H9 (cell line): ENCODE measurements at regions not wholly inside any gene's neighbourhood (a gene's known extent, or its start where the extent isn't known, plus 50 kb on each side); places are given as distances from the start of the nearest gene placed in this dataset.

Source experiments
- DNase-seq: peaks from one replicate; pipeline ENCODE4 v3.0.0-alpha.2; 2017
- H2AFZ ChIP-seq: one replicate; pipeline ENCODE4 v1.6.1; 2013; ENCODE audit warnings: mild to moderate bottlenecking, low read length, control low read depth, moderate library complexity
- H2AK5ac ChIP-seq: 2 replicates; pipeline ENCODE4 v1.6.1; 2013; ENCODE audit warnings: low read length, control low read depth, mixed read lengths; ENCODE audit not compliant: insufficient read length
- H2BK120ac ChIP-seq: one replicate; pipeline ENCODE4 v1.6.1; 2013; ENCODE audit warnings: low read depth, mild to moderate bottlenecking, low read length, control low read depth, inconsistent platforms; ENCODE audit not compliant: poor library complexity, severe bottlenecking
- H2BK12ac ChIP-seq: 2 replicates; pipeline ENCODE4 v1.6.1; 2013; ENCODE audit warnings: low read length, control low read depth, mixed read lengths, low read depth; ENCODE audit not compliant: insufficient read length
- H2BK15ac ChIP-seq: 2 replicates; pipeline ENCODE4 v1.6.1; 2013; ENCODE audit warnings: low read depth, low read length, control low read depth
- H2BK20ac ChIP-seq: one replicate; pipeline ENCODE4 v1.6.1; 2013; ENCODE audit warnings: low read depth, mild to moderate bottlenecking, low read length, control low read depth, inconsistent platforms; ENCODE audit not compliant: poor library complexity, severe bottlenecking
- H2BK5ac ChIP-seq: 2 replicates; pipeline ENCODE4 v1.6.1; 2013; ENCODE audit warnings: low read length, control low read depth, mixed read lengths; ENCODE audit not compliant: insufficient read length
- H3K14ac ChIP-seq: 2 replicates; pipeline ENCODE4 v1.6.1; 2013; ENCODE audit warnings: low read length, control low read depth; ENCODE audit not compliant: insufficient read depth
- H3K18ac ChIP-seq: 2 replicates; pipeline ENCODE4 v1.6.1; 2013; ENCODE audit warnings: low read depth, mild to moderate bottlenecking, mixed read lengths, low read length, control low read depth; ENCODE audit not compliant: insufficient read length
- H3K23ac ChIP-seq: 2 replicates; pipeline ENCODE4 v1.6.1; 2013; ENCODE audit warnings: low read length, control low read depth, mixed read lengths, low read depth; ENCODE audit not compliant: insufficient read length
- H3K23me2 ChIP-seq: 2 replicates; pipeline ENCODE4 v1.6.1; 2013; ENCODE audit warnings: low read depth, mild to moderate bottlenecking, mixed read lengths, low read length, control low read depth; ENCODE audit not compliant: insufficient read length, poor library complexity, severe bottlenecking
- H3K27ac ChIP-seq: 2 replicates; pipeline ENCODE4 v1.5.1; 2013; ENCODE audit warnings: low read length, control low read depth, mixed read lengths, low read depth; ENCODE audit not compliant: insufficient read length
- H3K27me3 ChIP-seq: 2 replicates; pipeline ENCODE4 v1.6.1; 2013; ENCODE audit warnings: low read length, control low read depth, inconsistent platforms; ENCODE audit not compliant: insufficient read depth
- H3K4ac ChIP-seq: 2 replicates; pipeline ENCODE4 v1.6.1; 2013; ENCODE audit warnings: low read depth, mild to moderate bottlenecking, control low read depth, inconsistent platforms, low read length, moderate library complexity
- H3K4me1 ChIP-seq: 2 replicates; pipeline ENCODE4 v1.6.1; 2013; ENCODE audit warnings: low read length, control low read depth, inconsistent platforms; ENCODE audit not compliant: insufficient read depth
- H3K4me2 ChIP-seq: 2 replicates; pipeline ENCODE4 v1.6.1; 2013; ENCODE audit warnings: low read length, control low read depth, mixed read lengths; ENCODE audit not compliant: insufficient read length, insufficient read depth
- H3K56ac ChIP-seq: 2 replicates; pipeline ENCODE4 v1.6.1; 2013; ENCODE audit warnings: low read depth, mild to moderate bottlenecking, mixed read lengths, low read length, control low read depth; ENCODE audit not compliant: insufficient read length
- H3K79me1 ChIP-seq: 2 replicates; pipeline ENCODE4 v1.6.1; 2013; ENCODE audit warnings: low read depth, mild to moderate bottlenecking, moderate library complexity, low read length, control low read depth, inconsistent platforms; ENCODE audit not compliant: insufficient read depth, poor library complexity, severe bottlenecking
- H3K79me2 ChIP-seq: 2 replicates; pipeline ENCODE4 v1.6.1; 2013; ENCODE audit warnings: low read length, control low read depth, inconsistent platforms; ENCODE audit not compliant: insufficient read depth
- H3K9ac ChIP-seq: 2 replicates; pipeline ENCODE4 v1.6.1; 2013; ENCODE audit warnings: low read length, control low read depth, mixed read lengths; ENCODE audit not compliant: insufficient read length; ENCODE audit errors: extremely low read depth
- H3K9me3 ChIP-seq: one replicate; pipeline ENCODE4 v1.6.1; 2013; ENCODE audit warnings: low read depth, low read length, inconsistent platforms; ENCODE audit not compliant: control insufficient read depth
- H3T11ph ChIP-seq: one replicate; pipeline ENCODE4 v1.6.1; 2013; ENCODE audit warnings: mild to moderate bottlenecking, low read length, control low read depth, inconsistent platforms
- H4K20me1 ChIP-seq: one replicate; pipeline ENCODE4 v1.6.1; 2013; ENCODE audit not compliant: control insufficient read depth, insufficient read length, insufficient read depth
- H4K5ac ChIP-seq: 2 replicates; pipeline ENCODE4 v1.6.1; 2013; ENCODE audit warnings: low read depth, mild to moderate bottlenecking, mixed read lengths, low read length, control low read depth; ENCODE audit not compliant: insufficient read length
- H4K8ac ChIP-seq: replicated peaks from 2 replicates; pipeline ENCODE4 v1.6.1; 2013; ENCODE audit warnings: low read length, control low read depth, mixed read lengths, low read depth; ENCODE audit not compliant: insufficient read length
- H4K91ac ChIP-seq: 2 replicates; pipeline ENCODE4 v1.6.1; 2013; ENCODE audit warnings: low read depth, mild to moderate bottlenecking, moderate library complexity, mixed read lengths, low read length, control low read depth; ENCODE audit not compliant: insufficient read length
- H3K27ac Mint-ChIP-seq, 3 experiments: 2 replicates in 2 of 3; 3 replicates in 1 of 3; pipeline ENCODE4 v1.8.0; 2020 to 2021; ENCODE audit warnings: mixed read lengths in 3 of 3, mild to moderate bottlenecking in 1 of 3, moderate library complexity in 1 of 3
- H3K27me3 Mint-ChIP-seq: 2 replicates; pipeline ENCODE4 v1.8.0; 2021; ENCODE audit warnings: low read depth, mild to moderate bottlenecking, moderate library complexity, mixed read lengths
- H3K36me3 Mint-ChIP-seq, 3 experiments: 2 replicates in 2 of 3; 3 replicates in 1 of 3; pipeline ENCODE4 v1.8.0; 2020 to 2021; ENCODE audit warnings: low read depth in 3 of 3, mixed read lengths in 3 of 3; ENCODE audit not compliant: insufficient read depth in 1 of 3
- H3K4me1 Mint-ChIP-seq, 2 experiments: 2 replicates each; pipeline ENCODE4 v1.8.0; 2020; ENCODE audit warnings: mixed read lengths in 2 of 2
- H3K4me3 Mint-ChIP-seq, 2 experiments: 2 replicates in 1 of 2; 3 replicates in 1 of 2; pipeline ENCODE4 v1.8.0; 2020 to 2021; ENCODE audit warnings: mild to moderate bottlenecking in 2 of 2, mixed read lengths in 2 of 2, moderate library complexity in 1 of 2
- H3K9me3 Mint-ChIP-seq, 2 experiments: 2 replicates in 1 of 2; 3 replicates in 1 of 2; pipeline ENCODE4 v1.8.0; 2020; ENCODE audit warnings: mild to moderate bottlenecking in 2 of 2, mixed read lengths in 2 of 2, moderate library complexity in 1 of 2
- WGBS: extraction: QIAGEN DNeasy Blood & Tissue Kit; methylation state at CpG from one replicate; pipeline ENCODE4 v1.1.7; 2013; ENCODE audit warnings: missing lambda C conversion rate, low lambda C conversion rate, mixed read lengths; ENCODE audit not compliant: insufficient read length; ENCODE audit errors: extremely low coverage; 5-methylcytosine and 5-hydroxymethylcytosine counted together
- TF ChIP-seq, protein P1 (sequence below): fragments of 200-600 bp; sonication (generic); conservative IDR thresholded peaks from 3 replicates; pipeline ENCODE4 v1.8.0; 2021; ENCODE audit warnings: antibody characterized with exemption, mild to moderate bottlenecking

DNA sequence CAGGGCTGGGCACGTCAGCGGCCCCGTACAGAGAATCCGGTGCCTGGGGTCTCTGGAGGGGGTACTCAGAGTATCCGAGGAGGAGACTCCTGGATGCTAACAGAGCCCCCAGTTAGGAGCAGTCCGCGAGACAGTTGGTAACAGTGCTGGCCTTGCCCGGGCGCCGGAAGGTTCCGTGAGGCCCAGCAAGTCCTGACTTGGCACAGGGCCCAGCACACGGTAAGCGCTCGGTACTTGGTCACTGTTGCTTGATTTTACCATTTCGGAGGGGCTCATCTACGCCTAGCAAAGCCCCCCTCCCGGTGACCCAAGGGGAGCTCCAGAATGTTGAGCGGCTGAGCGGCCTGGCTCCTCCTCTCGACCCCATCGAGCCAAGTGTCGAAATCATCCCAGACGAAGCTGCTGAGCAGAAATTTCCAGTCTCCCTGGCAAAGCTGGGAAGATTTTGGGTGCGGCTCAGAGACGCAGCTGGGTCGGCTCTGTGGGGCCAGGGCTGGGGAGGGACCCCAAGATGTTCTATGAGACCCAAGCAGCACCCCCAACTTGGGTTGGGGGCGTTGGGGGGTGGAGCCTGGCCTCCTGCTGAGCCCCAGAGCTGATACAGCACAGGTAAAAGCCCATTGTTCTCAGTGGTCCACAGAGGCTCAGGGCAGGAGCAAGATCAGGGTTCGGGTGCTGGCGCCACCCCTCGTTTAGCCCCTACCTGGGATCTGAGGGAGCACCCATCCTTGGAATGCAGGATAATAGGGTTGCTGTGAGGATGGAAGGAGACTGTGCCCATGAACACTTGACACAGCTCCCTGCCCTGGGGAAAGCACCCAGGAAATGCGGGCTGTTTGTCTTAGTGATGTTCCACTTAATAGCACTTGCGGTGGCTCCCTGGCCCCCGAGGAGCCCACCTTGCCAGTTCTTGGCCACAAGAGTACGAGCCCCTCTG, 137.2 kb downstream of the C9orf50 start:
- H2AK5ac ChIP-seq = no peak overlapping the region
- no peak overlapping the region for H3T11ph ChIP-seq
- Mint-ChIP-seq H3K36me3 (no peaks in the 10 kb centered on the region; a peak in 2 of 7 replicates), H3K27ac (no peak overlapping the region), H3K27me3 (peaks cover 83% of the 10 kb centered on the region), H3K9me3 (no peaks in the 10 kb centered on the region; a peak in 1 of 5 replicates), H3K4me1 (peaks cover 43 to 57% of the 10 kb centered on the region in 2 experiments), H3K4me3 (peak overlapping the region; percentile 49 to 79)
- H4K20me1 ChIP-seq = no peaks in the 10 kb centered on the region
- peak overlapping the region; percentile 48 for H3K4me2 ChIP-seq
- H3K4me1 ChIP-seq = no peaks in the 10 kb centered on the region; the same call in 1 of the 2 replicates
- H3K23ac ChIP-seq = no peak overlapping the region
- TF ChIP-seq, protein P1, sequence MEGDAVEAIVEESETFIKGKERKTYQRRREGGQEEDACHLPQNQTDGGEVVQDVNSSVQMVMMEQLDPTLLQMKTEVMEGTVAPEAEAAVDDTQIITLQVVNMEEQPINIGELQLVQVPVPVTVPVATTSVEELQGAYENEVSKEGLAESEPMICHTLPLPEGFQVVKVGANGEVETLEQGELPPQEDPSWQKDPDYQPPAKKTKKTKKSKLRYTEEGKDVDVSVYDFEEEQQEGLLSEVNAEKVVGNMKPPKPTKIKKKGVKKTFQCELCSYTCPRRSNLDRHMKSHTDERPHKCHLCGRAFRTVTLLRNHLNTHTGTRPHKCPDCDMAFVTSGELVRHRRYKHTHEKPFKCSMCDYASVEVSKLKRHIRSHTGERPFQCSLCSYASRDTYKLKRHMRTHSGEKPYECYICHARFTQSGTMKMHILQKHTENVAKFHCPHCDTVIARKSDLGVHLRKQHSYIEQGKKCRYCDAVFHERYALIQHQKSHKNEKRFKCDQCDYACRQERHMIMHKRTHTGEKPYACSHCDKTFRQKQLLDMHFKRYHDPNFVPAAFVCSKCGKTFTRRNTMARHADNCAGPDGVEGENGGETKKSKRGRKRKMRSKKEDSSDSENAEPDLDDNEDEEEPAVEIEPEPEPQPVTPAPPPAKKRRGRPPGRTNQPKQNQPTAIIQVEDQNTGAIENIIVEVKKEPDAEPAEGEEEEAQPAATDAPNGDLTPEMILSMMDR = no peak
- peaks cover 18% of the 10 kb centered on the region for H3K23me2 ChIP-seq
- no peak overlapping the region for H2BK120ac ChIP-seq
- no peak overlapping the region for H3K4ac ChIP-seq
- no peak overlapping the region for H3K27ac ChIP-seq
- no peaks in the 10 kb centered on the region for H3K79me1 ChIP-seq
- no peak overlapping the region for H2AFZ ChIP-seq
- H2BK15ac ChIP-seq = no peak overlapping the region
- H3K18ac ChIP-seq = peak overlapping the region; percentile 15
- no peak overlapping the region for H2BK20ac ChIP-seq
- H3K9ac ChIP-seq = no peak overlapping the region
- no peaks in the 10 kb centered on the region for H3K9me3 ChIP-seq
- no peak overlapping the region for H4K8ac ChIP-seq
- no CpG with 5 or more reads among the region's 34 CpGs for WGBS
- peaks cover 12% of the 10 kb centered on the region; the same call in 1 of the 2 replicates for H3K27me3 ChIP-seq
- no peak overlapping the region for H4K91ac ChIP-seq
- no peaks in the 10 kb centered on the region for H3K79me2 ChIP-seq
- H2BK5ac ChIP-seq = no peak overlapping the region
- H2BK12ac ChIP-seq = no peak overlapping the region
- no peak overlapping the region for H3K56ac ChIP-seq
- no peak for DNase-seq
- H3K14ac ChIP-seq = 0 out of 2 replicates have a peak overlapping the region, but pooled peaks have one; percentile 45
- no peak overlapping the region for H4K5ac ChIP-seq
